H9 (cell line): ENCODE measurements at regions not wholly inside any gene's neighbourhood (a gene's known extent, or its start where the extent isn't known, plus 50 kb on each side); places are given as distances from the start of the nearest gene placed in this dataset.

ENCODE experiments used
- DNase-seq: peaks from one replicate; pipeline ENCODE4 v3.0.0-alpha.2; 2017
- H2AFZ ChIP-seq: one replicate; pipeline ENCODE4 v1.6.1; 2013; ENCODE audit warnings: mild to moderate bottlenecking, low read length, control low read depth, moderate library complexity
- H2AK5ac ChIP-seq: 2 replicates; pipeline ENCODE4 v1.6.1; 2013; ENCODE audit warnings: low read length, control low read depth, mixed read lengths; ENCODE audit not compliant: insufficient read length
- H2BK120ac ChIP-seq: one replicate; pipeline ENCODE4 v1.6.1; 2013; ENCODE audit warnings: low read depth, mild to moderate bottlenecking, low read length, control low read depth, inconsistent platforms; ENCODE audit not compliant: poor library complexity, severe bottlenecking
- H2BK12ac ChIP-seq: 2 replicates; pipeline ENCODE4 v1.6.1; 2013; ENCODE audit warnings: low read length, control low read depth, mixed read lengths, low read depth; ENCODE audit not compliant: insufficient read length
- H2BK15ac ChIP-seq: 2 replicates; pipeline ENCODE4 v1.6.1; 2013; ENCODE audit warnings: low read depth, low read length, control low read depth
- H2BK20ac ChIP-seq: one replicate; pipeline ENCODE4 v1.6.1; 2013; ENCODE audit warnings: low read depth, mild to moderate bottlenecking, low read length, control low read depth, inconsistent platforms; ENCODE audit not compliant: poor library complexity, severe bottlenecking
- H2BK5ac ChIP-seq: 2 replicates; pipeline ENCODE4 v1.6.1; 2013; ENCODE audit warnings: low read length, control low read depth, mixed read lengths; ENCODE audit not compliant: insufficient read length
- H3K14ac ChIP-seq: 2 replicates; pipeline ENCODE4 v1.6.1; 2013; ENCODE audit warnings: low read length, control low read depth; ENCODE audit not compliant: insufficient read depth
- H3K18ac ChIP-seq: 2 replicates; pipeline ENCODE4 v1.6.1; 2013; ENCODE audit warnings: low read depth, mild to moderate bottlenecking, mixed read lengths, low read length, control low read depth; ENCODE audit not compliant: insufficient read length
- H3K23ac ChIP-seq: 2 replicates; pipeline ENCODE4 v1.6.1; 2013; ENCODE audit warnings: low read length, control low read depth, mixed read lengths, low read depth; ENCODE audit not compliant: insufficient read length
- H3K23me2 ChIP-seq: 2 replicates; pipeline ENCODE4 v1.6.1; 2013; ENCODE audit warnings: low read depth, mild to moderate bottlenecking, mixed read lengths, low read length, control low read depth; ENCODE audit not compliant: insufficient read length, poor library complexity, severe bottlenecking
- H3K27ac ChIP-seq: 2 replicates; pipeline ENCODE4 v1.5.1; 2013; ENCODE audit warnings: low read length, control low read depth, mixed read lengths, low read depth; ENCODE audit not compliant: insufficient read length
- H3K27me3 ChIP-seq: 2 replicates; pipeline ENCODE4 v1.6.1; 2013; ENCODE audit warnings: low read length, control low read depth, inconsistent platforms; ENCODE audit not compliant: insufficient read depth
- H3K4ac ChIP-seq: 2 replicates; pipeline ENCODE4 v1.6.1; 2013; ENCODE audit warnings: low read depth, mild to moderate bottlenecking, control low read depth, inconsistent platforms, low read length, moderate library complexity
- H3K4me1 ChIP-seq: 2 replicates; pipeline ENCODE4 v1.6.1; 2013; ENCODE audit warnings: low read length, control low read depth, inconsistent platforms; ENCODE audit not compliant: insufficient read depth
- H3K4me2 ChIP-seq: 2 replicates; pipeline ENCODE4 v1.6.1; 2013; ENCODE audit warnings: low read length, control low read depth, mixed read lengths; ENCODE audit not compliant: insufficient read length, insufficient read depth
- H3K56ac ChIP-seq: 2 replicates; pipeline ENCODE4 v1.6.1; 2013; ENCODE audit warnings: low read depth, mild to moderate bottlenecking, mixed read lengths, low read length, control low read depth; ENCODE audit not compliant: insufficient read length
- H3K79me1 ChIP-seq: 2 replicates; pipeline ENCODE4 v1.6.1; 2013; ENCODE audit warnings: low read depth, mild to moderate bottlenecking, moderate library complexity, low read length, control low read depth, inconsistent platforms; ENCODE audit not compliant: insufficient read depth, poor library complexity, severe bottlenecking
- H3K79me2 ChIP-seq: 2 replicates; pipeline ENCODE4 v1.6.1; 2013; ENCODE audit warnings: low read length, control low read depth, inconsistent platforms; ENCODE audit not compliant: insufficient read depth
- H3K9ac ChIP-seq: 2 replicates; pipeline ENCODE4 v1.6.1; 2013; ENCODE audit warnings: low read length, control low read depth, mixed read lengths; ENCODE audit not compliant: insufficient read length; ENCODE audit errors: extremely low read depth
- H3K9me3 ChIP-seq: one replicate; pipeline ENCODE4 v1.6.1; 2013; ENCODE audit warnings: low read depth, low read length, inconsistent platforms; ENCODE audit not compliant: control insufficient read depth
- H3T11ph ChIP-seq: one replicate; pipeline ENCODE4 v1.6.1; 2013; ENCODE audit warnings: mild to moderate bottlenecking, low read length, control low read depth, inconsistent platforms
- H4K20me1 ChIP-seq: one replicate; pipeline ENCODE4 v1.6.1; 2013; ENCODE audit not compliant: control insufficient read depth, insufficient read length, insufficient read depth
- H4K5ac ChIP-seq: 2 replicates; pipeline ENCODE4 v1.6.1; 2013; ENCODE audit warnings: low read depth, mild to moderate bottlenecking, mixed read lengths, low read length, control low read depth; ENCODE audit not compliant: insufficient read length
- H4K8ac ChIP-seq: replicated peaks from 2 replicates; pipeline ENCODE4 v1.6.1; 2013; ENCODE audit warnings: low read length, control low read depth, mixed read lengths, low read depth; ENCODE audit not compliant: insufficient read length
- H4K91ac ChIP-seq: 2 replicates; pipeline ENCODE4 v1.6.1; 2013; ENCODE audit warnings: low read depth, mild to moderate bottlenecking, moderate library complexity, mixed read lengths, low read length, control low read depth; ENCODE audit not compliant: insufficient read length
- H3K27ac Mint-ChIP-seq, 3 experiments: 2 replicates in 2 of 3; 3 replicates in 1 of 3; pipeline ENCODE4 v1.8.0; 2020 to 2021; ENCODE audit warnings: mixed read lengths in 3 of 3, mild to moderate bottlenecking in 1 of 3, moderate library complexity in 1 of 3
- H3K27me3 Mint-ChIP-seq: 2 replicates; pipeline ENCODE4 v1.8.0; 2021; ENCODE audit warnings: low read depth, mild to moderate bottlenecking, moderate library complexity, mixed read lengths
- H3K36me3 Mint-ChIP-seq, 3 experiments: 2 replicates in 2 of 3; 3 replicates in 1 of 3; pipeline ENCODE4 v1.8.0; 2020 to 2021; ENCODE audit warnings: low read depth in 3 of 3, mixed read lengths in 3 of 3; ENCODE audit not compliant: insufficient read depth in 1 of 3
- H3K4me1 Mint-ChIP-seq, 2 experiments: 2 replicates each; pipeline ENCODE4 v1.8.0; 2020; ENCODE audit warnings: mixed read lengths in 2 of 2
- H3K4me3 Mint-ChIP-seq, 2 experiments: 2 replicates in 1 of 2; 3 replicates in 1 of 2; pipeline ENCODE4 v1.8.0; 2020 to 2021; ENCODE audit warnings: mild to moderate bottlenecking in 2 of 2, mixed read lengths in 2 of 2, moderate library complexity in 1 of 2
- H3K9me3 Mint-ChIP-seq, 2 experiments: 2 replicates in 1 of 2; 3 replicates in 1 of 2; pipeline ENCODE4 v1.8.0; 2020; ENCODE audit warnings: mild to moderate bottlenecking in 2 of 2, mixed read lengths in 2 of 2, moderate library complexity in 1 of 2
- CTCF ChIP-seq: fragments of 200-600 bp; sonication (generic); conservative IDR thresholded peaks from 3 replicates; pipeline ENCODE4 v1.8.0; 2021; ENCODE audit warnings: antibody characterized with exemption, mild to moderate bottlenecking
- WGBS: extraction: QIAGEN DNeasy Blood & Tissue Kit; methylation state at CpG from one replicate; pipeline ENCODE4 v1.1.7; 2013; ENCODE audit warnings: missing lambda C conversion rate, low lambda C conversion rate, mixed read lengths; ENCODE audit not compliant: insufficient read length; ENCODE audit errors: extremely low coverage; 5-methylcytosine and 5-hydroxymethylcytosine counted together

GRCh38 chr3:192061426-192061825 is 600.5 kb downstream of the PYDC2 start:
- Mint-ChIP-seq H3K36me3 (no peaks in the 10 kb centered on the region), H3K9me3 (no peaks in the 10 kb centered on the region), H3K4me1 (peaks cover 18 to 19% of the 10 kb centered on the region in 2 experiments), H3K27me3 (no peaks in the 10 kb centered on the region), H3K27ac (peak overlapping the region in 1 of 3 experiments; percentile 79; a peak in 2 of 7 replicates), H3K4me3 (no peak overlapping the region)
- Histone ChIP-seq H3K79me2 (no peaks in the 10 kb centered on the region), H4K20me1 (no peaks in the 10 kb centered on the region), H2AK5ac (no peak overlapping the region), H2BK20ac (no peak overlapping the region), H3K56ac (no peak overlapping the region), H3K4ac (no peak overlapping the region), H3T11ph (no peak overlapping the region), H3K4me2 (no peak overlapping the region), H4K5ac (no peak overlapping the region), H2BK12ac (no peak overlapping the region), H3K18ac (no peak overlapping the region), H4K91ac (no peak overlapping the region), H3K79me1 (no peaks in the 10 kb centered on the region), H3K9ac (no peak overlapping the region), H2BK15ac (no peak overlapping the region), H2BK5ac (no peak overlapping the region), H3K9me3 (no peaks in the 10 kb centered on the region), H3K23me2 (no peaks in the 10 kb centered on the region), H2BK120ac (no peak overlapping the region), H3K27ac (no peak overlapping the region), H3K23ac (no peak overlapping the region), H3K27me3 (no peaks in the 10 kb centered on the region), H3K14ac (no peak overlapping the region), H3K4me1 (no peaks in the 10 kb centered on the region), H4K8ac (no peak overlapping the region), H2AFZ (no peak overlapping the region)
- WGBS, result no CpG with 5 or more reads among the region's 2 CpGs
- DNase-seq, result no peak
- no peak for TF ChIP-seq CTCF
